ENCODE measurements at regions not wholly inside any gene's neighbourhood (a gene's known extent, or its start where the extent isn't known, plus 50 kb on each side); places are given as distances from the start of the nearest gene placed in this dataset.
"Not testable (repeated sequence)": the region's sequence is repeated elsewhere in the genome, so short reads cannot be mapped to it uniquely, and the experiment has no call there.

DNA sequence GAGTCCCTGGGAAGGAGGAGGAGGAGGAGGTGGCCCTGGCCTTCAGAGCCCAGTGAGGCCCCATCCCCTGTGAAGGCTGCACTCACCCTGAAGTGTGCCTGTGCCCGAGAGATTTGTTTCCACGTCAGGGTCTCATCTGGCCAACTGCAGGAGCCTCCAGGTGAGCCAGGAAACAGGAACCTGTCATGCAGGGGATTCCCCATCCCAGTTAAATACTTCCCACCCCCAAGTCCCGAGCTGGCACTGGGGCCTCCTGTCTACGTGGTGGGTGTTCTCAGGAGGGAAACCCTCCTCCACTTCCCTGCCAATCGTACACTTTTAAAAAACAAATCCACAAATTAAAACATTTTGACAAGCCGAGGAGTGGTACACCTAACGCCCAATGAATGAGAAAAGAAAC, 50.9 kb upstream of the SFSWAP start:
- peak in 1 of 7 donors; percentile 29 for DNase-seq
- H3K27ac ChIP-seq; H3K36me3 ChIP-seq (replicated peaks in 1 of 2); H3K4me1 ChIP-seq (replicated peaks in 1 of 2); H3K4me3 ChIP-seq; H3K9me3 ChIP-seq (replicated peaks in 1 of 3); H3K27me3 ChIP-seq; intact Hi-C loops (cut with DNase I): not testable (repeated sequence)
- WGBS, 4 donors = 70 to 78% (median 76%) methylated on average over 5 to 7 of the region's 7 CpGs

- H3K4me1 ChIP-seq (replicated peaks in 1 of 2); H3K27me3 ChIP-seq; H3K27ac ChIP-seq; H3K9me3 ChIP-seq (replicated peaks in 1 of 3); H3K36me3 ChIP-seq (replicated peaks in 1 of 2); intact Hi-C loops (cut with DNase I); H3K4me3 ChIP-seq: not testable (repeated sequence)
- DNase-seq = peak in 2 of 7 donors; percentile 12 to 20
- 87 to 92% (median 90%) methylated on average over 10 to 11 of the region's 12 CpGs for WGBS, 4 donors
These were observed 50.5 kb upstream of the SFSWAP start for GRCh38 chr12:131660401-131660800.

Small RNA genes in the stretch of these regions (small RNA-seq; reads per million reads assigned to genes)
- gene AC140063.1 = 0 reads per million in 2 donors
- gene RNA5SP376 = 0 reads per million in 2 donors

Data from adrenal gland (tissue), 9 donors.